ENCODE measurements at regions not wholly inside any gene's neighbourhood (a gene's known extent, or its start where the extent isn't known, plus 50 kb on each side); places are given as distances from the start of the nearest gene placed in this dataset.

- no peaks in the 10 kb centered on the region for H3K79me2 ChIP-seq (ENCODE audit: insufficient read depth, low read length)
- no peaks in the 10 kb centered on the region for H3K36me3 ChIP-seq (replicated peaks in 1 of 2; ENCODE audit: control insufficient read depth in 1 of 2, insufficient read depth in 2 of 2, low read length in 2 of 2)
- peaks cover 0 to 3% (median 0%) of the 10 kb centered on the region in 7 donors for H3K9me3 Mint-ChIP-seq
- no peaks in the 10 kb centered on the region for H3K27me3 ChIP-seq (ENCODE audit: control insufficient read depth in 2 of 2, insufficient read depth in 2 of 2, low read length in 2 of 2)
- no peak overlapping the region for H3K27ac ChIP-seq (ENCODE audit: low read depth in 1 of 2, low read length in 2 of 2)
- H3K4me1 ChIP-seq (ENCODE audit: control insufficient read depth in 1 of 2, insufficient read depth in 2 of 2, low read length in 2 of 2), result no peaks in the 10 kb centered on the region
- H3K36me3 Mint-ChIP-seq, result no peaks in the 10 kb centered on the region
- H2AFZ ChIP-seq (ENCODE audit: insufficient read depth, low read depth, low read length, poor library complexity, severe bottlenecking), result no peak overlapping the region
- no peak for TF ChIP-seq CTCF (IDR thresholded peaks at IDR 0.05)
- H3K27me3 Mint-ChIP-seq (ENCODE audit: low read depth in 3 of 3), result peaks cover 0 to 1% (median 0%) of the 10 kb centered on the region in 3 donors
- no peak overlapping the region for H3K9ac ChIP-seq (ENCODE audit: insufficient read depth, low read length, poor library complexity, severe bottlenecking)
- H3K4me3 ChIP-seq (replicated peaks in 1 of 3; ENCODE audit: low read depth in 2 of 3, low read length in 3 of 3), result no peak overlapping the region
- no peak overlapping the region for H3K4me3 Mint-ChIP-seq
- intact Hi-C loops (cut with micrococcal nuclease), result no loop called here
- no peaks in the 10 kb centered on the region for H3K4me1 Mint-ChIP-seq
- 40% methylated on average over 1 of the region's 4 CpGs for WGBS (ENCODE audit: insufficient coverage)
- H3K27ac Mint-ChIP-seq, result no peak overlapping the region
- H3K9me3 ChIP-seq (replicated peaks in 1 of 2; ENCODE audit: control insufficient read depth in 1 of 2, insufficient read depth in 1 of 2, low read length in 2 of 2), result no peaks in the 10 kb centered on the region
- H4K20me1 ChIP-seq (ENCODE audit: insufficient read depth, low read length), result no peaks in the 10 kb centered on the region
- no peak for DNase-seq
- H3K4me2 ChIP-seq (replicated peaks; ENCODE audit: extremely low read depth, low read length, poor library complexity, severe bottlenecking), result no peak overlapping the region
These were observed 118.5 kb upstream of the SPAG17 start for GRCh38 chr1:118303534-118303933.

DNA sequence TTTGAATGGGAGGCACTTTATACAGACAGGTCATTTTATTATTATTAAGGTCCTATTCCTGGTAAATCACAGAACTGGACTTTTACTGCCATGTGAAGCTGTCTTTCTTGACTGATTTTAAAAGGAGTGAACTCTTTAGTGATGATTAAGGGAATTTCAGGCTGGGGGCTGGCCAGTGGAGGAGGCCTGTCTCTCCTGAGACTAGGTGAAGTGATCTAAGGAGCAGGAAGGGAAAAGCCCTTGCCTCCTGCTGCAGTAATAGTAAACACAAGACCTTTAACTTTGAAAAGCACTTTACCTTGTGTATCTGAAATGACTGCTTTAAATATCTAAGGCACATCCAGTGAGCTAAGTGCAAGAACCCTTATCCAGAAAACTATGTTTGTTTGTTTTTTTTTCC, 118.0 kb upstream of the SPAG17 start:
- Histone ChIP-seq H3K4me2 (replicated peaks; ENCODE audit: extremely low read depth, low read length, poor library complexity, severe bottlenecking) (no peak overlapping the region), H3K79me2 (ENCODE audit: insufficient read depth, low read length) (no peaks in the 10 kb centered on the region), H3K9me3 (replicated peaks in 1 of 2; ENCODE audit: control insufficient read depth in 1 of 2, insufficient read depth in 1 of 2, low read length in 2 of 2) (no peaks in the 10 kb centered on the region), H3K4me3 (replicated peaks in 1 of 3; ENCODE audit: low read depth in 2 of 3, low read length in 3 of 3) (no peak overlapping the region), H3K27me3 (ENCODE audit: control insufficient read depth in 2 of 2, insufficient read depth in 2 of 2, low read length in 2 of 2) (no peaks in the 10 kb centered on the region), H2AFZ (ENCODE audit: insufficient read depth, low read depth, low read length, poor library complexity, severe bottlenecking) (no peak overlapping the region), H4K20me1 (ENCODE audit: insufficient read depth, low read length) (no peaks in the 10 kb centered on the region), H3K27ac (ENCODE audit: low read depth in 1 of 2, low read length in 2 of 2) (no peak overlapping the region), H3K4me1 (ENCODE audit: control insufficient read depth in 1 of 2, insufficient read depth in 2 of 2, low read length in 2 of 2) (no peaks in the 10 kb centered on the region), H3K9ac (ENCODE audit: insufficient read depth, low read length, poor library complexity, severe bottlenecking) (no peak overlapping the region), H3K36me3 (replicated peaks in 1 of 2; ENCODE audit: control insufficient read depth in 1 of 2, insufficient read depth in 2 of 2, low read length in 2 of 2) (no peaks in the 10 kb centered on the region)
- no peak overlapping the region for H3K27ac Mint-ChIP-seq
- no peak for DNase-seq
- H3K9me3 Mint-ChIP-seq, result peaks cover 0 to 3% (median 0%) of the 10 kb centered on the region in 7 donors
- peaks cover 0 to 1% (median 0%) of the 10 kb centered on the region in 3 donors for H3K27me3 Mint-ChIP-seq (ENCODE audit: low read depth in 3 of 3)
- H3K4me3 Mint-ChIP-seq, result no peak overlapping the region
- intact Hi-C loops (cut with micrococcal nuclease), result no loop called here
- no peaks in the 10 kb centered on the region for H3K4me1 Mint-ChIP-seq
- no peaks in the 10 kb centered on the region for H3K36me3 Mint-ChIP-seq
- no peak for TF ChIP-seq CTCF (IDR thresholded peaks at IDR 0.05)
